SK-N-SH treated with all-trans-retinoic acid at 6 μM for 48 hours (cell line): ENCODE measurements at regions not wholly inside any gene's neighbourhood (a gene's known extent, or its start where the extent isn't known, plus 50 kb on each side); places are given as distances from the start of the nearest gene placed in this dataset.

ENCODE experiments used
- ATAC-seq: fragments of 200-7000 bp; cut with Tn5 transposase; 3 replicates; pipeline ENCODE4 v1.9.1; 2020; ENCODE audit warnings: mild to moderate bottlenecking, moderate library complexity
- ARNTL ChIP-seq: fragments of 450-650 bp; formaldehyde crosslinking; IDR thresholded peaks from 2 replicates; pipeline ENCODE4 v1.5.0; 2020; ENCODE audit warnings: low read depth, mild to moderate bottlenecking, moderate library complexity, borderline replicate concordance
- BACH2 ChIP-seq: fragments of 250-450 bp; sonication (Bioruptor Pico); IDR thresholded peaks from 2 replicates; pipeline ENCODE4 v1.9.0; 2021; ENCODE audit warnings: mild to moderate bottlenecking, borderline replicate concordance
- CSDC2 ChIP-seq: fragments of 250-450 bp; sonication (Bioruptor Pico); IDR thresholded peaks from 2 replicates; pipeline ENCODE4 v1.5.0; 2020; ENCODE audit warnings: mild to moderate bottlenecking, moderate library complexity
- ESRRG ChIP-seq: fragments of 250-450 bp; sonication (Bioruptor Pico); IDR thresholded peaks from 2 replicates; pipeline ENCODE4 v1.6.1; 2021; ENCODE audit warnings: mild to moderate bottlenecking
- GLIS3 ChIP-seq: fragments of 250-450 bp; sonication (Bioruptor Pico); IDR thresholded peaks from 2 replicates; pipeline ENCODE4 v1.5.0; 2020; ENCODE audit warnings: mild to moderate bottlenecking, moderate library complexity
- ISL1 ChIP-seq: fragments of 250-450 bp; sonication (Bioruptor Pico); IDR thresholded peaks from 2 replicates; pipeline ENCODE4 v2.1.2; 2022; ENCODE audit warnings: mild to moderate bottlenecking, moderate library complexity
- OSR1 ChIP-seq: fragments of 250-450 bp; sonication (Bioruptor Pico); IDR thresholded peaks from 2 replicates; pipeline ENCODE4 v1.8.0; 2022; ENCODE audit warnings: moderate library complexity, mild to moderate bottlenecking, inconsistent platforms
- PPARA ChIP-seq: fragments of 250-450 bp; sonication (Bioruptor Pico); IDR thresholded peaks from 2 replicates; pipeline ENCODE4 v1.5.0; 2020; ENCODE audit warnings: mild to moderate bottlenecking, borderline replicate concordance
- RARB ChIP-seq: fragments of 250-450 bp; sonication (Bioruptor Pico); IDR thresholded peaks from 2 replicates; pipeline ENCODE4 v1.8.0; 2021; ENCODE audit warnings: mild to moderate bottlenecking, moderate library complexity
- SNAI2 ChIP-seq: fragments of 250-450 bp; sonication (Bioruptor Pico); IDR thresholded peaks from 2 replicates; pipeline ENCODE4 v1.5.0; 2020; ENCODE audit warnings: mild to moderate bottlenecking, moderate library complexity
- TOX ChIP-seq: fragments of 250-450 bp; sonication (Bioruptor Pico); IDR thresholded peaks from 2 replicates; pipeline ENCODE4 v1.8.0; 2021; ENCODE audit warnings: mild to moderate bottlenecking, moderate library complexity, borderline replicate concordance
- ZC3H10 ChIP-seq: fragments of 250-450 bp; sonication (Bioruptor Pico); IDR thresholded peaks from 2 replicates; pipeline ENCODE4 v1.5.1; 2021; ENCODE audit warnings: mild to moderate bottlenecking, moderate library complexity
- ZFP3 ChIP-seq: fragments of 250-450 bp; sonication (Bioruptor Pico); IDR thresholded peaks from 2 replicates; pipeline ENCODE4 v1.5.0; 2020; ENCODE audit warnings: mild to moderate bottlenecking, moderate library complexity
- ZFP30 ChIP-seq: fragments of 450-650 bp; formaldehyde crosslinking; IDR thresholded peaks from 2 replicates; pipeline ENCODE4 v1.5.0; 2022; ENCODE audit warnings: mild to moderate bottlenecking, moderate library complexity
- ZNF565 ChIP-seq: fragments of 450-650 bp; formaldehyde crosslinking; conservative IDR thresholded peaks from 2 replicates; pipeline ENCODE4 v1.5.0; 2020; ENCODE audit warnings: low read depth, mild to moderate bottlenecking, moderate library complexity
- ZNF70 ChIP-seq: fragments of 450-650 bp; formaldehyde crosslinking; IDR thresholded peaks from 2 replicates; pipeline ENCODE4 v1.5.0; 2020; ENCODE audit warnings: mild to moderate bottlenecking, moderate library complexity
- ZNF8 ChIP-seq: fragments of 450-650 bp; formaldehyde crosslinking; IDR thresholded peaks from 2 replicates; pipeline ENCODE4 v1.5.0; 2020; ENCODE audit warnings: mild to moderate bottlenecking, moderate library complexity
- TF ChIP-seq, protein P1 (sequence below): fragments of 250-450 bp; sonication (Bioruptor Pico); IDR thresholded peaks from 2 replicates; pipeline ENCODE4 v1.5.0; 2020; ENCODE audit warnings: mild to moderate bottlenecking, moderate library complexity
- TF ChIP-seq, protein P2 (sequence below): fragments of 250-450 bp; sonication (Bioruptor Pico); IDR thresholded peaks from 2 replicates; pipeline ENCODE4 v1.5.1; 2020; ENCODE audit warnings: low read depth, mild to moderate bottlenecking, moderate library complexity
- TF ChIP-seq, protein P3 (sequence below): fragments of 250-450 bp; sonication (Bioruptor Pico); IDR thresholded peaks from 2 replicates; pipeline ENCODE4 v1.8.0; 2020; ENCODE audit warnings: mild to moderate bottlenecking, moderate library complexity, borderline replicate concordance
- TF ChIP-seq, protein P4 (sequence below): fragments of 250-450 bp; sonication (Bioruptor Pico); IDR thresholded peaks from 2 replicates; pipeline ENCODE4 v1.8.0; 2021; ENCODE audit warnings: low read depth, mild to moderate bottlenecking, moderate library complexity, borderline replicate concordance
- TF ChIP-seq, protein P5 (sequence below): fragments of 250-450 bp; sonication (Bioruptor Pico); IDR thresholded peaks from 2 replicates; pipeline ENCODE4 v1.5.1; 2021; ENCODE audit warnings: mild to moderate bottlenecking, moderate library complexity

DNA sequence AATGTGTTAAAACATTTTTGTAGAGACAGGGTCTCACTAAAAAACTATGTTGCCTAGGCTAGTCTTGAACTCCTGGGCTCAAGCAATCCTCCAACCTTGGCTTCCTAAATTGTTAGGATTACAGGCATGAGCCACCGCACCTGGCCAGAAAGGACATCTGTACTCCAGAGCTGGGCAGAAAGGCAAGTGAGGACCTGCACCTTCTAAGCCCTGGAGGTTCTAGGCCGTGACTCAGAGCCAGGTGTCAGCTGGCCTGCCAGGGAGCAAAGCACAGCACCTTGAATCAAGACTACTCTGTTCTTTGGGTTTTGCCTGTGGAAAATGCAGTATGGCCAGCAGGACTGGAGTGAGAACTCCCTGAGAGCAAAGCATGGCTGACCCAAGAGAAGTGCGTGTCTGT is 396.5 kb downstream of the ADRA2A start (continued):
- TF ChIP-seq, protein P1, sequence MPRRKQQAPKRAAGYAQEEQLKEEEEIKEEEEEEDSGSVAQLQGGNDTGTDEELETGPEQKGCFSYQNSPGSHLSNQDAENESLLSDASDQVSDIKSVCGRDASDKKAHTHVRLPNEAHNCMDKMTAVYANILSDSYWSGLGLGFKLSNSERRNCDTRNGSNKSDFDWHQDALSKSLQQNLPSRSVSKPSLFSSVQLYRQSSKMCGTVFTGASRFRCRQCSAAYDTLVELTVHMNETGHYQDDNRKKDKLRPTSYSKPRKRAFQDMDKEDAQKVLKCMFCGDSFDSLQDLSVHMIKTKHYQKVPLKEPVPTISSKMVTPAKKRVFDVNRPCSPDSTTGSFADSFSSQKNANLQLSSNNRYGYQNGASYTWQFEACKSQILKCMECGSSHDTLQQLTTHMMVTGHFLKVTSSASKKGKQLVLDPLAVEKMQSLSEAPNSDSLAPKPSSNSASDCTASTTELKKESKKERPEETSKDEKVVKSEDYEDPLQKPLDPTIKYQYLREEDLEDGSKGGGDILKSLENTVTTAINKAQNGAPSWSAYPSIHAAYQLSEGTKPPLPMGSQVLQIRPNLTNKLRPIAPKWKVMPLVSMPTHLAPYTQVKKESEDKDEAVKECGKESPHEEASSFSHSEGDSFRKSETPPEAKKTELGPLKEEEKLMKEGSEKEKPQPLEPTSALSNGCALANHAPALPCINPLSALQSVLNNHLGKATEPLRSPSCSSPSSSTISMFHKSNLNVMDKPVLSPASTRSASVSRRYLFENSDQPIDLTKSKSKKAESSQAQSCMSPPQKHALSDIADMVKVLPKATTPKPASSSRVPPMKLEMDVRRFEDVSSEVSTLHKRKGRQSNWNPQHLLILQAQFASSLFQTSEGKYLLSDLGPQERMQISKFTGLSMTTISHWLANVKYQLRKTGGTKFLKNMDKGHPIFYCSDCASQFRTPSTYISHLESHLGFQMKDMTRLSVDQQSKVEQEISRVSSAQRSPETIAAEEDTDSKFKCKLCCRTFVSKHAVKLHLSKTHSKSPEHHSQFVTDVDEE (CRISPR knock-in tag) = no peak
- TF ChIP-seq, protein P2, sequence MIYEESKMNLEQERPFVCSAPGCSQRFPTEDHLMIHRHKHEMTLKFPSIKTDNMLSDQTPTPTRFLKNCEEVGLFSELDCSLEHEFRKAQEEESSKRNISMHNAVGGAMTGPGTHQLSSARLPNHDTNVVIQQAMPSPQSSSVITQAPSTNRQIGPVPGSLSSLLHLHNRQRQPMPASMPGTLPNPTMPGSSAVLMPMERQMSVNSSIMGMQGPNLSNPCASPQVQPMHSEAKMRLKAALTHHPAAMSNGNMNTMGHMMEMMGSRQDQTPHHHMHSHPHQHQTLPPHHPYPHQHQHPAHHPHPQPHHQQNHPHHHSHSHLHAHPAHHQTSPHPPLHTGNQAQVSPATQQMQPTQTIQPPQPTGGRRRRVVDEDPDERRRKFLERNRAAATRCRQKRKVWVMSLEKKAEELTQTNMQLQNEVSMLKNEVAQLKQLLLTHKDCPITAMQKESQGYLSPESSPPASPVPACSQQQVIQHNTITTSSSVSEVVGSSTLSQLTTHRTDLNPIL = no peak

DNA sequence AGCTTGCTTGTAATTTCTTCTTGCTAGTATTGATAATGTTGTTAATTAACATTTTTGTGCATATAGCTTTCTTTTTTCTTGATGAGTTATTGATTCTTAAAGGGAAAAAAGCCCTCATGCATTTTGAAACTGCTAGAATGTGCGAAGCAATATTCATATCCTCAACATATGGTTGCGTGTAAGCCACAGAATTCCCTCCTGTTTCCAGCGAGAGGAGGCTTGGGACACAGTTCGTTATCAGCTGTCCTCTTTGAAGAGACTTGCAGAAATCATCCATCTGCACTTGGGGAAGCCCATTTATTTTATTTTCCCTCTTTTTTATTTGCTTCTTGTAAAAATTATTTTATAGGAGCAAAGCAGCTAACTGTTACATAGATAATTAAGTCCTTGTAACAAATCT is 398.0 kb downstream of the ADRA2A start:
- ATAC-seq = no peak
- TF ChIP-seq CSDC2 (CRISPR knock-in tag) (no peak), ISL1 (CRISPR knock-in tag) (no peak)
- TF ChIP-seq, protein P2 = no peak
- TF ChIP-seq, protein P3, sequence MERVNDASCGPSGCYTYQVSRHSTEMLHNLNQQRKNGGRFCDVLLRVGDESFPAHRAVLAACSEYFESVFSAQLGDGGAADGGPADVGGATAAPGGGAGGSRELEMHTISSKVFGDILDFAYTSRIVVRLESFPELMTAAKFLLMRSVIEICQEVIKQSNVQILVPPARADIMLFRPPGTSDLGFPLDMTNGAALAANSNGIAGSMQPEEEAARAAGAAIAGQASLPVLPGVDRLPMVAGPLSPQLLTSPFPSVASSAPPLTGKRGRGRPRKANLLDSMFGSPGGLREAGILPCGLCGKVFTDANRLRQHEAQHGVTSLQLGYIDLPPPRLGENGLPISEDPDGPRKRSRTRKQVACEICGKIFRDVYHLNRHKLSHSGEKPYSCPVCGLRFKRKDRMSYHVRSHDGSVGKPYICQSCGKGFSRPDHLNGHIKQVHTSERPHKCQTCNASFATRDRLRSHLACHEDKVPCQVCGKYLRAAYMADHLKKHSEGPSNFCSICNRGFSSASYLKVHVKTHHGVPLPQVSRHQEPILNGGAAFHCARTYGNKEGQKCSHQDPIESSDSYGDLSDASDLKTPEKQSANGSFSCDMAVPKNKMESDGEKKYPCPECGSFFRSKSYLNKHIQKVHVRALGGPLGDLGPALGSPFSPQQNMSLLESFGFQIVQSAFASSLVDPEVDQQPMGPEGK (CRISPR knock-in tag) = no peak
- TF ChIP-seq, all 23 proteins: peak for 0

DNA sequence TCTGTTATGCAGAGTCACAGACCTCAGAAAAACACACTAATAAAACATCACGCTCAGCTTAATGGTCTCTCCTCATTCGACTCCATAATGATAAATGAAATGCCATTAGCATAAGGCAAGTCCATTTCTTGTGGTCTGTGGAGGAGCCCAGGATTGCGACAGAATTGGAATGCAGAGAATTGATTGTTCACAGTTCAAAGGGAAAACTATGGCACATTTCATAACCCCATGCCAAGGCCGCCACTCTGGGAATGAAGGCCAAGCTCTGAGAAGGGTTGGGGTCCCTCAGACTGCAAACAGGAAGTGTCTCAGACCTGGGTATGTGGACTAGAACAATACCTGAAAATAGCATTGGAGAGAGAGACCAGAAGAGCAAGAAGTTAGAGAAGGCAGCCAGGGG is 398.9 kb downstream of the ADRA2A start:
- TF ChIP-seq ARNTL (CRISPR knock-in tag) = no peak
- TF ChIP-seq GLIS3 = no peak
- TF ChIP-seq BACH2 (CRISPR knock-in tag) = no peak
- no peak for TF ChIP-seq ZNF70 (CRISPR knock-in tag)
- TF ChIP-seq SNAI2 (CRISPR knock-in tag) = no peak
- TF ChIP-seq RARB = no peak
- no peak for TF ChIP-seq ISL1 (CRISPR knock-in tag)
- no peak for TF ChIP-seq ESRRG (CRISPR knock-in tag)
- no peak for TF ChIP-seq TOX
- no peak for TF ChIP-seq ZC3H10 (CRISPR knock-in tag)
- no peak for TF ChIP-seq OSR1 (CRISPR knock-in tag)
- no peak for TF ChIP-seq ZFP30 (CRISPR knock-in tag)
- TF ChIP-seq, protein P4, sequence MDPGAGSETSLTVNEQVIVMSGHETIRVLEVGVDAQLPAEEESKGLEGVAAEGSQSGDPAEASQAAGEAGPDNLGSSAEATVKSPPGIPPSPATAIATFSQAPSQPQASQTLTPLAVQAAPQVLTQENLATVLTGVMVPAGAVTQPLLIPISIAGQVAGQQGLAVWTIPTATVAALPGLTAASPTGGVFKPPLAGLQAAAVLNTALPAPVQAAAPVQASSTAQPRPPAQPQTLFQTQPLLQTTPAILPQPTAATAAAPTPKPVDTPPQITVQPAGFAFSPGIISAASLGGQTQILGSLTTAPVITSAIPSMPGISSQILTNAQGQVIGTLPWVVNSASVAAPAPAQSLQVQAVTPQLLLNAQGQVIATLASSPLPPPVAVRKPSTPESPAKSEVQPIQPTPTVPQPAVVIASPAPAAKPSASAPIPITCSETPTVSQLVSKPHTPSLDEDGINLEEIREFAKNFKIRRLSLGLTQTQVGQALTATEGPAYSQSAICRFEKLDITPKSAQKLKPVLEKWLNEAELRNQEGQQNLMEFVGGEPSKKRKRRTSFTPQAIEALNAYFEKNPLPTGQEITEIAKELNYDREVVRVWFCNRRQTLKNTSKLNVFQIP (CRISPR knock-in tag) = no peak
- TF ChIP-seq, protein P5, sequence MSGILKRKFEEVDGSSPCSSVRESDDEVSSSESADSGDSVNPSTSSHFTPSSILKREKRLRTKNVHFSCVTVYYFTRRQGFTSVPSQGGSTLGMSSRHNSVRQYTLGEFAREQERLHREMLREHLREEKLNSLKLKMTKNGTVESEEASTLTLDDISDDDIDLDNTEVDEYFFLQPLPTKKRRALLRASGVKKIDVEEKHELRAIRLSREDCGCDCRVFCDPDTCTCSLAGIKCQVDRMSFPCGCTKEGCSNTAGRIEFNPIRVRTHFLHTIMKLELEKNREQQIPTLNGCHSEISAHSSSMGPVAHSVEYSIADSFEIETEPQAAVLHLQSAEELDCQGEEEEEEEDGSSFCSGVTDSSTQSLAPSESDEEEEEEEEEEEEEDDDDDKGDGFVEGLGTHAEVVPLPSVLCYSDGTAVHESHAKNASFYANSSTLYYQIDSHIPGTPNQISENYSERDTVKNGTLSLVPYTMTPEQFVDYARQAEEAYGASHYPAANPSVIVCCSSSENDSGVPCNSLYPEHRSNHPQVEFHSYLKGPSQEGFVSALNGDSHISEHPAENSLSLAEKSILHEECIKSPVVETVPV (CRISPR knock-in tag) = no peak
- TF ChIP-seq ZNF565 (CRISPR knock-in tag) = no peak
- TF ChIP-seq, protein P3 (CRISPR knock-in tag) = no peak
- TF ChIP-seq CSDC2 (CRISPR knock-in tag) = no peak
- no peak for TF ChIP-seq ZNF8 (CRISPR knock-in tag)
- no peak for TF ChIP-seq PPARA
- no peak for TF ChIP-seq ZFP3 (CRISPR knock-in tag)
- ATAC-seq = no peak
